Gastrocnemius medialis (tissue), 4 donors: ENCODE measurements at regions not wholly inside any gene's neighbourhood (a gene's known extent, or its start where the extent isn't known, plus 50 kb on each side); places are given as distances from the start of the nearest gene placed in this dataset.

Source experiments
- ATAC-seq, 2 donors: fragments of 150-250 bp; one replicate each; pipeline ENCODE4 v1.9.1; 2016
- DNase-seq, 2 donors: peaks; one replicate each; pipeline ENCODE4 v3.0.0-alpha.2; 2019
- H3K27ac ChIP-seq, 4 donors: fragments of 200-600 bp; sonication (generic); 1 replicate in 1 of 4; 2 replicates in 3 of 4; pipeline ENCODE4 v1.5.1; 2016 to 2018; ENCODE audit warnings: mild to moderate bottlenecking in 2 of 4, moderate library complexity in 1 of 4
- H3K27me3 ChIP-seq, 3 donors: fragments of 200-600 bp; sonication (generic) in 2 of 3; 1 replicate in 1 of 3; 2 replicates in 2 of 3; pipeline versions ENCODE4 v1.5.1 to v1.6.0; 2016 to 2019; ENCODE audit warnings: mild to moderate bottlenecking in 1 of 3, moderate library complexity in 1 of 3
- H3K36me3 ChIP-seq, 2 donors: fragments of 200-600 bp; sonication (generic) in 1 of 2; one replicate each; pipeline ENCODE4 v1.5.1; 2017 to 2018
- H3K4me1 ChIP-seq, 2 donors: fragments of 200-600 bp; sonication (generic) in 1 of 2; one replicate each; pipeline ENCODE4 v1.5.1; 2016 to 2017; ENCODE audit warnings: mild to moderate bottlenecking in 2 of 2
- H3K4me3 ChIP-seq, 4 donors: fragments of 200-600 bp; sonication (generic) in 3 of 4; 1 replicate in 1 of 4; 2 replicates in 3 of 4; pipeline ENCODE4 v1.5.1; 2016 to 2019; ENCODE audit warnings: mild to moderate bottlenecking in 2 of 4
- H3K9me3 ChIP-seq, 3 donors: fragments of 200-600 bp; sonication (generic) in 2 of 3; 1 replicate in 1 of 3; 2 replicates in 2 of 3; pipeline ENCODE4 v1.5.1; 2016 to 2019
- POLR2A ChIP-seq, 2 donors: fragments of 450-650 bp; IDR thresholded peaks; one replicate each; pipeline ENCODE4 v1.6.1; 2017; ENCODE audit warnings: antibody characterized with exemption in 2 of 2, mild to moderate bottlenecking in 2 of 2, moderate library complexity in 2 of 2
- in situ Hi-C, 4 donors: fragments of 200-750 bp; cut with MboI; loops; one replicate each; pipeline versions ENCODE4 v1.15.0 to v1.8.0; 2017; ENCODE audit warnings: low sequenced_read_pairs in 4 of 4
- intact Hi-C: fragments of 100-400 bp; cut with DNase I; formaldehyde crosslinking; loops from one replicate; pipeline ENCODE4 v1.15.1; 2023; ENCODE audit warnings: low total_unique reads
- TF ChIP-seq, protein P1 (sequence below), 5 experiments: fragments of 450-650 bp in 3 of 5; fragments of 200-600 bp in 2 of 5; sonication (generic) in 2 of 5; IDR thresholded peaks in 4 of 5; conservative IDR thresholded peaks in 1 of 5; 1 replicate in 4 of 5; 2 replicates in 1 of 5; pipeline ENCODE4 v1.5.1; 2016 to 2019; ENCODE audit warnings: antibody characterized with exemption in 5 of 5, mild to moderate bottlenecking in 3 of 5, moderate library complexity in 3 of 5

DNA sequence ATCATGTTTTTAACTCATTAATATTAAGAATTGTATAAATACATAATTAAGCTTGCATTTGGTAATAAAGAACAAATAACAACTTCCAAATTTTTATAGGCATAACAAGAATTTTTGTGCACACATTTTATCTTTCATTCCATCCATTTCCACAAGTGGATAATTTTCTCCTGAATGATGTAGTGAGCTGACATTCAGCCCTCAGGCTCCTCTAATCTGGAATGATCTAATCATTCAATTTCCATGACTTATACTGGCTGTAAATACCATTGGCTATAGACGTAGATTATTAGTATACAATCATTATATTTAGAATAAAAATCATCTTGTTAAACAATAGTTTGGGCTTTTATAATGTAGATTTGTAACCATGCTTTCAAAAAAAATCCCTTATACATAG, 287.2 kb upstream of the GHITM start:
- no peak for TF ChIP-seq POLR2A (IDR thresholded peaks at IDR 0.05)
- TF ChIP-seq, protein P1, sequence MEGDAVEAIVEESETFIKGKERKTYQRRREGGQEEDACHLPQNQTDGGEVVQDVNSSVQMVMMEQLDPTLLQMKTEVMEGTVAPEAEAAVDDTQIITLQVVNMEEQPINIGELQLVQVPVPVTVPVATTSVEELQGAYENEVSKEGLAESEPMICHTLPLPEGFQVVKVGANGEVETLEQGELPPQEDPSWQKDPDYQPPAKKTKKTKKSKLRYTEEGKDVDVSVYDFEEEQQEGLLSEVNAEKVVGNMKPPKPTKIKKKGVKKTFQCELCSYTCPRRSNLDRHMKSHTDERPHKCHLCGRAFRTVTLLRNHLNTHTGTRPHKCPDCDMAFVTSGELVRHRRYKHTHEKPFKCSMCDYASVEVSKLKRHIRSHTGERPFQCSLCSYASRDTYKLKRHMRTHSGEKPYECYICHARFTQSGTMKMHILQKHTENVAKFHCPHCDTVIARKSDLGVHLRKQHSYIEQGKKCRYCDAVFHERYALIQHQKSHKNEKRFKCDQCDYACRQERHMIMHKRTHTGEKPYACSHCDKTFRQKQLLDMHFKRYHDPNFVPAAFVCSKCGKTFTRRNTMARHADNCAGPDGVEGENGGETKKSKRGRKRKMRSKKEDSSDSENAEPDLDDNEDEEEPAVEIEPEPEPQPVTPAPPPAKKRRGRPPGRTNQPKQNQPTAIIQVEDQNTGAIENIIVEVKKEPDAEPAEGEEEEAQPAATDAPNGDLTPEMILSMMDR (IDR thresholded peaks at IDR 0.05 in 4 of 5, conservative IDR thresholded peaks at IDR 0.05 in 1 of 5): no peak
- no peaks in the 10 kb centered on the region for H3K9me3 ChIP-seq
- ATAC-seq: no peak
- intact Hi-C loops (no loop called here), in situ Hi-C loops (no loop called here)
- no peaks in the 10 kb centered on the region for H3K4me1 ChIP-seq
- H3K27me3 ChIP-seq: no peaks in the 10 kb centered on the region
- H3K36me3 ChIP-seq: no peaks in the 10 kb centered on the region
- no peak for DNase-seq
- no peak overlapping the region for H3K4me3 ChIP-seq
- H3K27ac ChIP-seq: no peak overlapping the region

DNA sequence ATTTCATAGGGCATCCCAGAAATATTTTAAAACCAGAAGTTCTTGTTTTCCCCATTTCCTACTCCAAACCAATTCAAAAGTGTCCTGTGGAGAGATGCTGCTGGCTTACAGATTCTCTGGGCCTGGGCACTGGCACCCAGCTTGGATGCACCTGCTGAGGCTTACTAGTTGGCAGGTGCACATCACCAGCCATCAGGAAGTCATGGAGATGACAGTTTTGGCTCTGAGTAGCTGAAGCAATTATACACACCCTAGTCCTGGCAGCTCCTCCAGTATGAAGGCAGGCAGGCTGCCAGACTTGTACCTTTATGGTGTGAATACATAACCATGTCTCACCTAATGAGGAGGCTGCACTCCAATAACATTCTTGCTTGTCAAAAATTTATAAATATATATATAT, 276.6 kb upstream of the GHITM start:
- no peak for ATAC-seq
- H3K4me3 ChIP-seq: no peak overlapping the region
- TF ChIP-seq POLR2A (IDR thresholded peaks at IDR 0.05): no peak
- TF ChIP-seq, protein P1 (IDR thresholded peaks at IDR 0.05 in 4 of 5, conservative IDR thresholded peaks at IDR 0.05 in 1 of 5): no peak
- no peaks in the 10 kb centered on the region for H3K36me3 ChIP-seq
- no peaks in the 10 kb centered on the region for H3K9me3 ChIP-seq
- in situ Hi-C loops: no loop called here
- no peaks in the 10 kb centered on the region for H3K4me1 ChIP-seq
- intact Hi-C loops: no loop called here
- no peaks in the 10 kb centered on the region for H3K27me3 ChIP-seq
- no peak for DNase-seq
- no peak overlapping the region for H3K27ac ChIP-seq

DNA sequence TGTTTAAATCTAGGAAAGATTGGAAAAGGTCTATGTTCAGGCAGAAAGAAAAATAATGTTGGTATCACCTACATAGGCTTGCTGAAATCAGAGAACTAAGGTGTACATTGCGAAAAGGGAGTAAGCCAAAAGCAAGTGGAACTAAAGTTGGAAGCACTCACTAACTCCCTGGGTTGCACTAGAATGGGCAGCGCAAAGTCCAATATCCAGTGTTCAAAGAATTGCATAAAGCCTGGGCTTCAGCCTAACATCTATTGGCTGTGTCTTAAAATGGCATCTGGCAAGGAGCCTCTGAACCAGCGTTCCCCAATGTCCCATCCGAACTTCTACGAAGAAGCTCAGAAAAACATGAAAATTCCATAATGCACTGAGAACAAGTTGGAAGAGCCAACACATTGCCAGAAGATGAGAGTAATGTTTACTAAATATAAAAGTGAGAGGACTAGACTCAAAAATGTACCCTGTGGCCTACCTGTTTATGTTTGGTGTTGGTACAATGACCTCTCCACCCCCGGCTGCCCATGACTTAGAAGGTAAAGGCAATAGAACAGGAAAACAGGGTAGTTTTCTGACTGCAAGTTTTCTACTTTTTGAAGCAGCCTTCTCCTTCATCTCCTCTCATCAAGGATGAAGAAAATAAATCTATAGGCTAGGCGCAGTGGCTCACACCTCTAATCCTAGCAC, 275.9 kb upstream of the GHITM start:
- in situ Hi-C loops: no loop called here
- intact Hi-C loops: no loop called here
- DNase-seq: no peak

DNA sequence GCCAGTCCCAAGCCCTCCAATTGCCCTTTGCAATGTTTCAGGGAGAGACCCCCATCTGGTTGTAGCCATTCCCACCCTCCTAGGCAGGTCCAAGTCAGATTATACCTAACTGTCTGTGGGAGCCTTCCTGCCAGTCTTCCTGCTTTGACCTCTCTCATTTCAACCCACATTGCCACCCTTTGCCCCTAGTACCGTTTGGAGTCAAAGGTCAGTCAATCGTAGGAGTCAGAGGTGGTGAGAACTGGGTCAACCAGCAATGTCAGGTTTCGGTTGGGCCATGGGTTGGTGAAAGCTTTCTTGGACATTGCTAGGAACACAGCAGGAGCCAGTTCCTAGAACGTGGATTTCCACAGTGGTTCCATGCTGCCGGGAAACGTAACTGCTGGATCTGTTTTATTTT, 269.4 kb upstream of the GHITM start:
- Histone ChIP-seq H3K4me1 (peaks cover 0 to 5% of the 10 kb centered on the region in 2 donors), H3K27ac (no peak overlapping the region), H3K36me3 (no peaks in the 10 kb centered on the region), H3K27me3 (no peaks in the 10 kb centered on the region), H3K4me3 (no peak overlapping the region), H3K9me3 (no peaks in the 10 kb centered on the region)
- ATAC-seq (no peak), DNase-seq (no peak)
- intact Hi-C loops (no loop called here), in situ Hi-C loops (no loop called here)
- TF ChIP-seq POLR2A (IDR thresholded peaks at IDR 0.05): no peak
- TF ChIP-seq, protein P1 (IDR thresholded peaks at IDR 0.05 in 4 of 5, conservative IDR thresholded peaks at IDR 0.05 in 1 of 5): no peak

More for the DNA sequence above, 275.9 kb upstream of the GHITM start:
- no peaks in the 10 kb centered on the region for H3K4me1 ChIP-seq
- no peak for ATAC-seq
- H3K36me3 ChIP-seq: no peaks in the 10 kb centered on the region
- no peaks in the 10 kb centered on the region for H3K27me3 ChIP-seq
- H3K4me3 ChIP-seq: no peak overlapping the region
- no peaks in the 10 kb centered on the region for H3K9me3 ChIP-seq
- TF ChIP-seq, protein P1 (IDR thresholded peaks at IDR 0.05 in 4 of 5, conservative IDR thresholded peaks at IDR 0.05 in 1 of 5): no peak
- TF ChIP-seq POLR2A (IDR thresholded peaks at IDR 0.05): no peak
- H3K27ac ChIP-seq: no peak overlapping the region
